KBM-7 (cell line): ENCODE measurements at regions not wholly inside any gene's neighbourhood (a gene's known extent, or its start where the extent isn't known, plus 50 kb on each side); places are given as distances from the start of the nearest gene placed in this dataset.
"Not testable (repeated sequence)": the region's sequence is repeated elsewhere in the genome, so short reads cannot be mapped to it uniquely, and the experiment has no call there.

Experiments used
- DNase-seq: peaks from one replicate; pipeline ENCODE4 v3.0.0-alpha.2; 2015
- in situ Hi-C: fragments of 300-500 bp; cut with MboI; formaldehyde crosslinking; loops from 2 replicates; pipeline ENCODE4 v1.14.3; 2020; ENCODE audit warnings: low sequenced_read_pairs, low pct_unique_long_range_greater_than_20kb, mixed read lengths

DNA sequence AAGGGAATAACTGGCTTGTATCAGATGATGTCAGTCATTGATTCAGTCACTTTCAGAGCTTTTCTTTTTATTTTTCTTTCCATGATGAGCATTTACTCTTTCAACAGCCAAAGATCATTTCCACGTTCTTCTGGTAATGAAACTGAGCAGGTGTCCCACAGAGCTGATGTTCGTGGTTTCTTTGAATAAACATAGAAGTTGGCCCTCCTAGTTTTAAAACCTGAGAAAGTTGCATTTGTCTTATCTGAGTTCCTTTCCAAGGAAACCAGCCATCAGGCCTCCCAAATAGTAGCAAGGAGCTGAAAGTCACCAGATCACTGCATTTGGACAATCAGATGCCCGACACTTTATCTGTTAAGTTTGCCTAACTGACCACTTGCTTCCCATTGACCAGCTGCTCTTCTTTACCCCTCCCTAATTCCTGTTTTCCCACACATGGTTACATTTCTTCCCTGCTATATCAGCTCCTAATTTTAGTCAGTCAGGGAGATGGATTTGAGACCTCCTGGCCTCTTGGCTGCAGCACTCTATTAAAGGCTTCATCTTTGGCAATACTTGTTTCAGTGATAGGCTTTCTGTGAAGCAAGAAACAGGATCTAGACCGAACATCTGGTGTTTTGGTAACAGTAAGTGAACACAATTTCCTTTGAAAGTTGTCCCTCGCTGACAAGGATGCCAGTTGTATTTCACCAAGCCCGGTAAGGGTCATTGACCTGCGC is 420.8 kb downstream of the CHSY3 start:
- in situ Hi-C loops: no loop called here
- DNase-seq: peak; percentile 25

DNA sequence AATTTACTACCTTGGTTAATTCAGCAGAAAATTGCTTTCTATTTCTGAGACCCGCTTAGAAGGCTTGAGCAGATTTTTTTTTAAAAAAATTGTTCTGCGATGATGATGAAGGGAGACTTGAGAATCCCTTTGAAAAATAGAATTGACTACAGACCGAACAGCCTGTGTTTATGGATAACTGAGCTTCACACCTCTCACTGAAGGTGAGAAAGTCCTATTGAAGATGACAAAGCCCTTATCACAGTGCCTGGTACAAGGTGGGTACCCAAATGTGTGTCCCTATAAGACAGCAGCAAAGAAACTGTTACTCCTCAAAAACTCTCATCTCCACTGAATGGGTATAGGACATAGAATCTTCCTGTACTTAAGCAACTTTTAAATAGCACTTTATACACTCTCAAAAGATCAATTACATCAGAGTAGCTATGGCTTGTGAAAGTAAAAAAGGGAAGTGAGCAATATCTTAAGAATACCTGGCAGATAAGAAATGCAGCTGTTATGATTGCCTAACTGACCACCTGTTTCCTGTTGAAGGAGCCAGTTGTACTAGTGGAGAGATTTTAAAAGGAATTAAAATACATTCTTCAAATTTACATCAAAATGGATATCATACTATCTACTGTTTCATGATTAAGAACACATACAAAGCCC is 419.7 kb downstream of the CHSY3 start:
- DNase-seq: peak; percentile 91
- in situ Hi-C loops: no loop called here

DNA sequence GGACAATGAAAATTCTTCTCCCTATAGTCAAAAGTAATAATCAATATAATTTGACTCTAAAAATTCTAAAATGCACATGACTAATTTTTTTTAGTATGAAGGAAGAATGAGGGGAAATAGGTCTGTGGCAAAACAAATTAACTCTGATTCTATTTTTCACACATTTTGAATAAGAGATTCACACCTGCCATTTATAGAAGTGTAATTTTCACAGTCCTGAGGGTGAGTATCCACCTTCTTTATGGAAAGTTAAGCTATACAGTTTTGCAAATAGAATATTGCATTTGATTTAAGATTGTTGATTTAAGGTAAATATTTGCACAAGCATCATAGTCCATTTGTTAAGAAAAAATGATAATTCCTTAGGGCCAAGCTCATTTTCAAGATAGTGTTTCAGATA is 417.7 kb downstream of the CHSY3 start:
- in situ Hi-C loops: no loop called here
- DNase-seq: no peak

GRCh38 chr5:130316971-130317680 is 412.9 kb downstream of the CHSY3 start:
- in situ Hi-C loops: no loop called here
- no peak for DNase-seq

DNA sequence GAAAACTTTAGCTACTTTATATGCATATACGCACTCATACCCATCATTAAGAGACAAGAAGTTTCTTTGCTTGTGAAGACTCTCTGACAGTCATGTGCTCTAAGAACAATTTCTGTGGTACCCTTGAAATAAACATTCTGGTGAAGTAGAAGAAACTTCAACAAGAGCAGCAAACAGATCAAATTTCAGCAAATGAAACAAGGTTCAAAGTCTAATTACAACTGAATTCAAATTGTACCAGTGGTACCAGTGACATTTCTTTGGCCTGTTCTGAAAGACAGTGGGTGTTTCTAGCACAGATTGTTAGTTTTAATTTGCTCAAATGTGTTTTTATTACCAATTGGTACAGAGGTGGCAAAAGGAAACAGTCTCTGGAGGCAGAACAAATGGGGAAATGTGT is 391.0 kb downstream of the CHSY3 start:
- no peak for DNase-seq
- in situ Hi-C loops: no loop called here

DNA sequence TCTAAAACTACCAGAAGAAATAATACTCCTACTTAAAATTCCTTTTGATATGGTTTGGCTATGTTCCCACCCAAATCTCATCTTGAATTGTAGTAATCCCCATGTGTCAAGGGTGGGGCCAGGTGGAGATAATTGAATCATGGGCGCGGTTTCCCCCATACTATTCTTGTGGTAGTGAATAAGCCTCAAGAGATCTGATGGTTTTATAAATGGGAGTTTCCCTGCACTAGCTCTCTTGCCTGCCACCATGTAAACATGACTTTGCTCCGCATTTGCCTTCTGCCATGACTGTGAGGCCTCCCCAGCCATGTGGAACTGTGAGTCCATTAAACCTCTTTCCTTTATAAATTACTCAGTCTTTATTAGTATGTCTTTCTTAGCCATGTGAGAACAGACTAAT is 390.5 kb downstream of the CHSY3 start:
- in situ Hi-C loops, DNase-seq: not testable (repeated sequence)

DNA sequence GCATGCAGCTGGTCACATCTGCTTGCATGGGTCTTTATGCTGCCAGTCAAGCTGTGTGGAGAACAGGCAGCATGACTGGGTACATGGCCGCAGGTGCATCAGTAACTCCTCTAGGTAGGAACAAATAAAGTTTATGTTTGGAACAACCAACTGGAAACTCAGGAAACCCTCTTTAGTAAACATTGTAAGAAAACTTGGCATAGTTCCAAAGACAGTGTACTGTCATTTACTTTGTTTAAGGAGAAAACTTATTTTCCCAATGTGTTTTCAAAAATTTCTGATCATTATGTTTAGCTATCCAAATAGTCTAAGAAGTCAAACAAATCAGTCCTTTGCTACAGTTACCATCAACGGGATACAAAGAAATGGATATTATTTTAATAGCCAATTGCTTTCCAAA is 386.0 kb downstream of the CHSY3 start:
- in situ Hi-C loops: no loop called here
- DNase-seq: no peak

DNA sequence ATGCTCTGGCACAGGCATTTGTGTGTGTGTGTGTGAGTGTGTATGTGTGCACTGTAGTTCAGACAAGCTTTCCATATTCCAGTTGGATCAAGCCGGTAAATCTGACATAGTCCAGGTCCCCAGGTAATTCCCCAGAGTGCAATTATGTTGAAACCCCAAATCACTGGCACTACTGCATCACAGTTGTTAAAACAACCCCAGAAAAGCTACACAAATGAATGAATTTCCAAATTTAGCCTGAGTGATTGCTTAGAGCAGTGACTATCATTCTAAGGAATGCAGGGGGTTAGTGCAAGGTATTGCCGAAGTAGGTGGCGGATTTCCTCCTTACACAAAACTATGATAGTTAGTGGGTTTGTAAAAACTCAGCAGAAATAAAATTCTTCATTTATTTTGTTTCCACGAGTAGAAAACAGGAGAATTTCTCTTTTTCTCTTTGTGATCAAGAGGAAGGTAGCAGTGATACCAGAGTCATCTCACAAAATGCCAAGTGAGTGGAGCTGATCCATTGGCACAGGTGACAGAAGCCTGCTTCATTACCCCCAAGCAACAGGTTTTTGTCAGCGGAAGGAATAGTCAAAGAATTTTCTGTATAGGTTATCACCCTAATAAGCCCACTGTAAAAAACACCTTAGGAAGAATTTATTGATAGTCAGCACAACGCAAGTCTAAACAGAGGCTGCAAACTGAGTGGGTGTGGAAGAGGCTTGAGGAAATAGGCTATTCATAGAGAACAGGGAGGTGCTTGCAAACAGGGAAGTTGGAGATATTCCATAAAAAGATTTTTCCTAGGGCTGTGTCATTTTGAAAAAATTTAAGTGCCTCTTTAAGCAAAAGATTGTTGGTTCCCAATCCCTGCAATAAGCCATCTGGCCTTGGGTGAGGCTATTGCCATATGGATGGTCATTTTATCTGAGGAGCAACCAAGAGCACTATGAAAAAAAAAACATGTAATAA is 385.1 kb downstream of the CHSY3 start:
- in situ Hi-C loops: no loop called here

GRCh38 chr5:130287438-130287837 is 383.2 kb downstream of the CHSY3 start:
- in situ Hi-C loops: no loop called here

More for the DNA sequence above, 385.1 kb downstream of the CHSY3 start:
- DNase-seq: peak; percentile 7

GRCh38 chr5:130286971-130287370 is 382.7 kb downstream of the CHSY3 start:
- DNase-seq: no peak
- in situ Hi-C loops: no loop called here

More at GRCh38 chr5:130287438-130287837, 383.2 kb downstream of the CHSY3 start:
- DNase-seq: no peak

DNA sequence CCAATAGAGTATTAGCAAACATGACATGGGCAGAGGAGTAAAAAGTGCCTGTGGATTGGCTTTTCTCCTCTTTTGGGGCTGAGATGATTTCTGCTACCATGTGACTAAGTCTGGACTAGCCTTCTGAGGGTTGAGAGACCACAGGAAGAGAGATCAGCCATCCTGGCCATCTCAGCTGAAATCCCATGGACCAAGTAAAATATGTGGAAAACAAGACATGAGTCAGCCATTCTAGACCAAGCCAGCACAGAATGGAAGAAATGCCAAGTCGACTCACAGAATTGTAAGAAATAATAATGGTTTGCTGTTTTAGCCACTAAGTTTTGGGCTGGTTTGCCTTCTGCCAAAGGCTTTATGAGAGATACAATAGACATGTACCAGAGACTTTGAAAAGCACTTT is 377.8 kb downstream of the CHSY3 start:
- no peak for DNase-seq
- in situ Hi-C loops: no loop called here

DNA sequence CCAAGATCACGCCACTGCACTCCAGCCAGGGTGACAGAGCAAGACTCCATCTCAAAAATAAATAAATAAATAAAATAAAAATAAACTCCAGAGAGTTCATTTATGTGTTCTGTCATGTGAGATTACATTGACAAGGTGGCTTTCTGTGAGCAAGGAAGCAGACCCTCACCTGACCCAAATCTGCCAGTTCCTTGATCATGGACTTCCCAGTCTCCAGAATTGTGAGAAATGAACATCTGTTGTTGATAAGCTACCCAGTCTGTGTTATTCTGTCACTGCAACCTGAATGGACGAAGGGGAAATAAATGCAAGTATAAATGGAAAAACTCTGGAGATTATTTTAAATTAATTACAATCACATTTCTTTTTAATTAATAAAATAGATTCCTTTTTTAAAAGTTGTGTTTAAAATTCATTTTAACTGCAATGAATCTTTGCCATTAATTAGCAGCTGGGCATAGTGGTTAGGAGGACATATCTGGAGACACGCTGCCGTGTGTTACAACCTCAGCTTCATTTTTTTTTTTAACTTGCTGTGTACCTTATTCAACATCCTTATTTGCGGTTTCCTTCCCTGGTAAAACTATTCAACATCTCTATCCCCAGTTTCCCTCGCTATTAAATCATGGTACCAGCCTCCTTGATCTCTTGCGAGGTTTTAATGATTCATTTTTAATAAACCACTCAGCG is 376.4 kb downstream of the CHSY3 start:
- in situ Hi-C loops: no loop called here
- no peak for DNase-seq

- no peak for DNase-seq
- in situ Hi-C loops: no loop called here
Observed at GRCh38 chr5:130279386-130279785, 375.1 kb downstream of the CHSY3 start.

- in situ Hi-C loops: no loop called here
- no peak for DNase-seq
Observed at GRCh38 chr5:130278136-130278535, 373.9 kb downstream of the CHSY3 start.

- no peak for DNase-seq
- in situ Hi-C loops: no loop called here
Observed at GRCh38 chr5:130277522-130277921, 373.3 kb downstream of the CHSY3 start.

DNA sequence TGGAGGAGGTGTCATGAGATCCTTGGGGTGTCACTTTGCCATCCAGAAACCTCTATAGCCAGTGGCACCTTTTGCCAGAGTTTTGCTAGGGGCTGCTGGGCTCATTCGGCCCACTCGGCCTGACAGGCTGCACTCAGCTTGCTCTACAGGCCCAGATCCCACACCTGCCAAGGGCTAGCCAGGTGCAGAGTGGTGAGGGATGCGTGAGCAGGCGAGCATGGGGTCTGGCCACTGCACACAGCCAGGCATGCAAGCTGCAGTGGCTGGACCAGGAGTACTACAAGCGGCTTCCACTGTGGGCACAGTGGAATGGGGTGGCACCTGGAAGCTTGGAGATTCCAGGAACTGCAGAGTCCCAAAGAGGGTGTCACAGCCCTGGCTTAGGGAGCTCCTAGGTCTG is 372.7 kb downstream of the CHSY3 start:
- no peak for DNase-seq
- in situ Hi-C loops: no loop called here

DNA sequence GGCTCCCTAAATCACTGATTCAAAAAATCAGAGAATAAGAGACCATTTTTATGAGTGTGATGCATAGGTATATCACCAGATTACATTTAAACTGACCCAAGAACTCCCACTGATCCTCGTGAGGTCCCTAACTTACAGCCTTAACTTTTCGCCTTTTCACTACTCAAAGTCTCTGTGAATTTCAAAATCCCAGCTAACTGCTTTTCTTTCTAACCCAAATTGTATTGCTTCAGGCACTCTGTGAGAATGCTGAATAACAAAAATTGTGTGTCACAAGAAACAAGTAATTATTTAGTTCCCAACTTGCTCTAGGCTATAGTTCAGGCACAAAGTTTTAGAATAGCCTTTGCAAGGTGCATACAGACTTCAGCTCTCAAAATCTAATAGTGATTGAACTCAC is 368.6 kb downstream of the CHSY3 start:
- in situ Hi-C loops: no loop called here
- DNase-seq: no peak

DNA sequence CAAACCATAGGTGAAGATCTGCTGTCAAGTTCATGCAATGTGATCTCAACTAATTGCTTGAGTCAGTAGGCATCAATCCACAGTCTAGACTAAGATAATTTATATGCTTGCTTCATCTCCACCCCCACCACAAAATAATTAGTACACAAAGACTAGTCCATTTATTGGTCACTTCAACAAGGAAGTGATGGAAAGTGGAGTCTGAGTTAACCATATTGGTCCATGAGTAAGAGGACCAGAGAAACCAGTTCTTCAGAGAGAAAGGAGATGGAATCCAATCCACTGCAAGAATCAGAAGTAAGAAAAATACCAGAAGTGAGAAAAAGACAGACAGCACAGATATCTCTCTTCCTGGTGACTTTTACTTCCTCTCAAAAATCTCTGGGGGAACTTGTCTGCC is 366.5 kb downstream of the CHSY3 start:
- in situ Hi-C loops: no loop called here
- DNase-seq: no peak

DNA sequence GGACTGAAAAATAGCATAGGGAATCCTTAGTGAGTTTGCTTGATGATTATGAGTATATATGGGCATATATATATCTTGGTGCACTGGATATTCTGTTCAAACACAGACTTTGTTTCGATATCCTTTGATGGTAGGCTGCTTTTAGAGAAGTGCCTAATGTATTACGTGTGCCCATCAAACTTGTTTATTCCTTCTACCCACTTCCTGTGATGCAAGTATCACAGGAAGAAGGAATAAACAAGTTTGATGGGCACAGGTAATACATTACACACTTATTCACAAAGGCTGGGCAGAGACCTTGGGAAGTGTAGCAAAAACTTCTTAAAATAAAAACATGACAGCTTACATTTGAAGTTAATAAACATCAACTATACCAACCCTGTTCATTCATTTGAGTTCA is 364.2 kb downstream of the CHSY3 start:
- DNase-seq: no peak
- in situ Hi-C loops: no loop called here
